PC-3 (cell line): ENCODE measurements at regions not wholly inside any gene's neighbourhood (a gene's known extent, or its start where the extent isn't known, plus 50 kb on each side); places are given as distances from the start of the nearest gene placed in this dataset.

Experiments
- CTCF ChIP-seq: fragments of 300-600 bp; sonication (generic); conservative IDR thresholded peaks from 2 replicates; pipeline ENCODE4 v1.5.1; 2017; ENCODE audit warnings: antibody characterized with exemption, low read depth, mild to moderate bottlenecking, low read length
- EZH2 ChIP-seq: fragments of 300-600 bp; sonication (generic); IDR thresholded peaks from one replicate; pipeline ENCODE4 v1.6.1; 2017; ENCODE audit warnings: antibody characterized with exemption, mild to moderate bottlenecking, low read length; ENCODE audit not compliant: unreplicated experiment
- EZH2phosphoT487 ChIP-seq: fragments of 300-600 bp; sonication (generic); IDR thresholded peaks from 2 replicates; pipeline ENCODE4 v1.6.1; 2018; ENCODE audit warnings: mild to moderate bottlenecking, antibody characterized with exemption, low read length, borderline replicate concordance

- TF ChIP-seq CTCF (no peak), EZH2 (no peak), EZH2phosphoT487 (no peak)
Measured at GRCh38 chr12:12004524-12004923, 66.2 kb upstream of the BCL2L14 start.
